A673 (cell line): ENCODE measurements at regions not wholly inside any gene's neighbourhood (a gene's known extent, or its start where the extent isn't known, plus 50 kb on each side); places are given as distances from the start of the nearest gene placed in this dataset.

ENCODE experiments used
- BruUV-seq: library from RNA; stranded (reverse); fragments of 400-500 nt; replicated peaks from 2 replicates; lab custom pipeline; 2021; lab: Mats Ljungman, UMichigan
- CTCF ChIA-PET: fragments of 300-600 bp; sonication (Branson Sonifier 250); formaldehyde crosslinking; loops from one replicate; lab custom pipeline; 2022; ENCODE audit warnings: antibody characterized with exemption; lab: Charles Lee
- POLR2A ChIA-PET: fragments of 300-600 bp; sonication (Branson Sonifier 250); formaldehyde crosslinking; loops from one replicate; lab custom pipeline; 2022; ENCODE audit warnings: antibody characterized with exemption; ENCODE audit not compliant: low non-redundant PET; lab: Charles Lee
- DNase-seq: peaks from one replicate; pipeline ENCODE4 v3.0.0-alpha.2; 2015; ENCODE audit warnings: low spot score
- H3K27ac ChIP-seq: fragments of 200-600 bp; sonication (generic); 2 replicates; pipeline ENCODE4 v1.5.1; 2016; ENCODE audit warnings: mixed run types, low read depth, mild to moderate bottlenecking, mixed read lengths, antibody characterized with exemption, low read length; ENCODE audit not compliant: poor library complexity, severe bottlenecking
- H3K27me3 ChIP-seq: fragments of 200-600 bp; sonication (generic); replicated peaks from 2 replicates; pipeline ENCODE4 v1.6.1; 2017; ENCODE audit warnings: mixed run types, low read depth, mild to moderate bottlenecking, mixed read lengths, antibody characterized with exemption, low read length; ENCODE audit not compliant: insufficient read depth, poor library complexity
- H3K36me3 ChIP-seq: fragments of 200-600 bp; sonication (generic); 2 replicates; pipeline ENCODE4 v1.6.1; 2016; ENCODE audit warnings: mixed run types, mild to moderate bottlenecking, mixed read lengths, antibody characterized with exemption, low read length; ENCODE audit not compliant: insufficient read depth, poor library complexity, severe bottlenecking
- H3K4me1 ChIP-seq: fragments of 200-600 bp; sonication (generic); 2 replicates; pipeline ENCODE4 v1.6.1; 2017; ENCODE audit warnings: mixed run types, mild to moderate bottlenecking, mixed read lengths, antibody characterized with exemption, low read length; ENCODE audit not compliant: insufficient read depth, poor library complexity, severe bottlenecking
- H3K4me3 ChIP-seq: fragments of 200-600 bp; sonication (generic); 2 replicates; pipeline ENCODE4 v1.5.1; 2016; ENCODE audit warnings: low read depth, mixed run types, mild to moderate bottlenecking, mixed read lengths, low read length; ENCODE audit not compliant: poor library complexity, severe bottlenecking
- H3K9me3 ChIP-seq: fragments of 200-600 bp; sonication (generic); 2 replicates; pipeline ENCODE4 v1.6.1; 2016; ENCODE audit warnings: mixed run types, low read depth, mild to moderate bottlenecking, mixed read lengths, antibody characterized with exemption, low read length; ENCODE audit not compliant: poor library complexity, severe bottlenecking
- CTCF ChIP-seq: fragments of 300-800, 200-600 bp; sonication (generic); conservative IDR thresholded peaks from 2 replicates; pipeline ENCODE4 v1.5.1; 2017; ENCODE audit warnings: low read depth, mild to moderate bottlenecking, antibody characterized with exemption, low read length, moderate library complexity, mixed read lengths
- EZH2 ChIP-seq: fragments of 200-600 bp; sonication (generic); IDR thresholded peaks from 2 replicates; pipeline ENCODE4 v1.6.1; 2017; ENCODE audit warnings: borderline replicate concordance, low read depth, mild to moderate bottlenecking, mixed read lengths, antibody characterized with exemption, low read length; ENCODE audit not compliant: poor library complexity, severe bottlenecking
- intact Hi-C: fragments of 100-400 bp; cut with micrococcal nuclease; formaldehyde crosslinking; loops from one replicate; pipeline ENCODE4 v1.10.0; 2022; ENCODE audit not compliant: unreplicated experiment

- H3K27me3 ChIP-seq: no peaks in the 10 kb centered on the region
- intact Hi-C loops: no loop called here
- H3K27ac ChIP-seq: no peak overlapping the region
- no peak for TF ChIP-seq EZH2
- TF ChIP-seq CTCF: no peak
- no peak for DNase-seq
- H3K36me3 ChIP-seq: no peaks in the 10 kb centered on the region
- no peaks in the 10 kb centered on the region for H3K4me1 ChIP-seq
- no TSS peak for BruUV-seq
- H3K4me3 ChIP-seq: no peak overlapping the region
- no peaks in the 10 kb centered on the region for H3K9me3 ChIP-seq
- ChIA-PET CTCF (no interaction called here), POLR2A (no interaction called here)
These were observed 482.6 kb upstream of the ERCC4 start for GRCh38 chr16:13437413-13437795.

GRCh38 chr16:13438064-13438463, 481.9 kb upstream of the ERCC4 start:
- no peaks in the 10 kb centered on the region for H3K9me3 ChIP-seq
- no peaks in the 10 kb centered on the region for H3K36me3 ChIP-seq
- no TSS peak for BruUV-seq
- no peak for DNase-seq
- intact Hi-C loops: no loop called here
- ChIA-PET CTCF (no interaction called here), POLR2A (no interaction called here)
- H3K4me3 ChIP-seq: no peak overlapping the region
- no peak overlapping the region for H3K27ac ChIP-seq
- H3K27me3 ChIP-seq: no peaks in the 10 kb centered on the region
- no peaks in the 10 kb centered on the region for H3K4me1 ChIP-seq
- TF ChIP-seq EZH2 (no peak), CTCF (no peak)

GRCh38 chr16:13439766-13440165, 480.2 kb upstream of the ERCC4 start:
- no peak for DNase-seq
- H3K27me3 ChIP-seq: no peaks in the 10 kb centered on the region
- CTCF ChIA-PET: no interaction called here
- no TSS peak for BruUV-seq
- TF ChIP-seq EZH2: no peak
- TF ChIP-seq CTCF: no peak
- H3K4me1 ChIP-seq: no peaks in the 10 kb centered on the region
- H3K9me3 ChIP-seq: no peaks in the 10 kb centered on the region
- H3K4me3 ChIP-seq: no peak overlapping the region
- intact Hi-C loops: no loop called here
- no peaks in the 10 kb centered on the region for H3K36me3 ChIP-seq
- H3K27ac ChIP-seq: no peak overlapping the region
- POLR2A ChIA-PET: no interaction called here
